ENCODE measurements at regions not wholly inside any gene's neighbourhood (a gene's known extent, or its start where the extent isn't known, plus 50 kb on each side); places are given as distances from the start of the nearest gene placed in this dataset.

DNA sequence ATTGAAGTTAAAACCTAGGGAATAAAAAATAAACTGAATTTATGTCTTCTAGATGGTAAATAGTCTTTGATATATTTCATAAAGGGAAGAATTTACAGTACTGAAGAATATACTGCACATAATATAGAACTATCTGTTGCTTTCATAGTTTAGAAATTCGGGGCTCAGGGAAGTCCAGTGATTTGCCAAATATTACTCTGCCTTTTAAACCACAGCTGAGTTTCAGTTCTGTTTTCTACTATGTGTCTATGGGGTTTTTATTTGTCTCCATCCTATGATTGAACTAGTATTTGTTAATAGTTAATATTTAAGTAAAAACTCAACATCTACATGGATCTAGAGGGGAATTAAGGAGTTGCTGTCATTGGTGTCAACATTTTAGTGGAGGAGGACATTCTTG lies 715.0 kb upstream of the CDH8 start:
- TF ChIP-seq, protein P1, sequence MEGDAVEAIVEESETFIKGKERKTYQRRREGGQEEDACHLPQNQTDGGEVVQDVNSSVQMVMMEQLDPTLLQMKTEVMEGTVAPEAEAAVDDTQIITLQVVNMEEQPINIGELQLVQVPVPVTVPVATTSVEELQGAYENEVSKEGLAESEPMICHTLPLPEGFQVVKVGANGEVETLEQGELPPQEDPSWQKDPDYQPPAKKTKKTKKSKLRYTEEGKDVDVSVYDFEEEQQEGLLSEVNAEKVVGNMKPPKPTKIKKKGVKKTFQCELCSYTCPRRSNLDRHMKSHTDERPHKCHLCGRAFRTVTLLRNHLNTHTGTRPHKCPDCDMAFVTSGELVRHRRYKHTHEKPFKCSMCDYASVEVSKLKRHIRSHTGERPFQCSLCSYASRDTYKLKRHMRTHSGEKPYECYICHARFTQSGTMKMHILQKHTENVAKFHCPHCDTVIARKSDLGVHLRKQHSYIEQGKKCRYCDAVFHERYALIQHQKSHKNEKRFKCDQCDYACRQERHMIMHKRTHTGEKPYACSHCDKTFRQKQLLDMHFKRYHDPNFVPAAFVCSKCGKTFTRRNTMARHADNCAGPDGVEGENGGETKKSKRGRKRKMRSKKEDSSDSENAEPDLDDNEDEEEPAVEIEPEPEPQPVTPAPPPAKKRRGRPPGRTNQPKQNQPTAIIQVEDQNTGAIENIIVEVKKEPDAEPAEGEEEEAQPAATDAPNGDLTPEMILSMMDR (IDR thresholded peaks at IDR 0.05; ENCODE audit: insufficient read depth, low read length), result no peak
- TF ChIP-seq, protein P2, sequence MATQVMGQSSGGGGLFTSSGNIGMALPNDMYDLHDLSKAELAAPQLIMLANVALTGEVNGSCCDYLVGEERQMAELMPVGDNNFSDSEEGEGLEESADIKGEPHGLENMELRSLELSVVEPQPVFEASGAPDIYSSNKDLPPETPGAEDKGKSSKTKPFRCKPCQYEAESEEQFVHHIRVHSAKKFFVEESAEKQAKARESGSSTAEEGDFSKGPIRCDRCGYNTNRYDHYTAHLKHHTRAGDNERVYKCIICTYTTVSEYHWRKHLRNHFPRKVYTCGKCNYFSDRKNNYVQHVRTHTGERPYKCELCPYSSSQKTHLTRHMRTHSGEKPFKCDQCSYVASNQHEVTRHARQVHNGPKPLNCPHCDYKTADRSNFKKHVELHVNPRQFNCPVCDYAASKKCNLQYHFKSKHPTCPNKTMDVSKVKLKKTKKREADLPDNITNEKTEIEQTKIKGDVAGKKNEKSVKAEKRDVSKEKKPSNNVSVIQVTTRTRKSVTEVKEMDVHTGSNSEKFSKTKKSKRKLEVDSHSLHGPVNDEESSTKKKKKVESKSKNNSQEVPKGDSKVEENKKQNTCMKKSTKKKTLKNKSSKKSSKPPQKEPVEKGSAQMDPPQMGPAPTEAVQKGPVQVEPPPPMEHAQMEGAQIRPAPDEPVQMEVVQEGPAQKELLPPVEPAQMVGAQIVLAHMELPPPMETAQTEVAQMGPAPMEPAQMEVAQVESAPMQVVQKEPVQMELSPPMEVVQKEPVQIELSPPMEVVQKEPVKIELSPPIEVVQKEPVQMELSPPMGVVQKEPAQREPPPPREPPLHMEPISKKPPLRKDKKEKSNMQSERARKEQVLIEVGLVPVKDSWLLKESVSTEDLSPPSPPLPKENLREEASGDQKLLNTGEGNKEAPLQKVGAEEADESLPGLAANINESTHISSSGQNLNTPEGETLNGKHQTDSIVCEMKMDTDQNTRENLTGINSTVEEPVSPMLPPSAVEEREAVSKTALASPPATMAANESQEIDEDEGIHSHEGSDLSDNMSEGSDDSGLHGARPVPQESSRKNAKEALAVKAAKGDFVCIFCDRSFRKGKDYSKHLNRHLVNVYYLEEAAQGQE (IDR thresholded peaks at IDR 0.05; ENCODE audit: insufficient replicate concordance, low read depth), result no peak
- TF ChIP-seq POLR2AphosphoS5 (IDR thresholded peaks at IDR 0.05; ENCODE audit: low read depth) (no peak), GABPA (IDR thresholded peaks at IDR 0.05; ENCODE audit: low read depth) (no peak)

Measured in HL-60 (cell line).